ENCODE measurements at regions not wholly inside any gene's neighbourhood (a gene's known extent, or its start where the extent isn't known, plus 50 kb on each side); places are given as distances from the start of the nearest gene placed in this dataset.

GRCh38 chr5:56291079-56291643 is 58.0 kb upstream of the ANKRD55 start (continued):
- TF ChIP-seq IRF3 (IDR thresholded peaks at IDR 0.05; ENCODE audit: low read depth, low read length) (no peak), EZH2phosphoT487 (IDR thresholded peaks at IDR 0.05; ENCODE audit: borderline replicate concordance, low read depth) (no peak)

- H3K79me2 ChIP-seq (ENCODE audit: insufficient read depth), result no peaks in the 10 kb centered on the region
- no peak overlapping the region for H3K4me3 ChIP-seq (ENCODE audit: low read depth in 2 of 2, low read length in 1 of 2)
- 79% methylated on average over 4 of the region's 4 CpGs for WGBS (ENCODE audit: low lambda C conversion rate)
- no peak for DNase-seq
- H2AFZ ChIP-seq (ENCODE audit: low read depth), result no peak overlapping the region
- H3F3A ChIP-seq (replicated peaks; ENCODE audit: insufficient read depth), result peaks cover 13% of the 10 kb centered on the region
- H3K27ac ChIP-seq (ENCODE audit: low read depth in 2 of 2, low read length in 1 of 2), result peak overlapping the region in 1 of 2 experiments; percentile 9; a peak in 1 of 4 replicates
- no peaks in the 10 kb centered on the region for H3K9me3 ChIP-seq
- peaks cover 9 to 18% of the 10 kb centered on the region in 2 experiments for H3K4me1 ChIP-seq (ENCODE audit: control insufficient read depth in 1 of 2, insufficient read depth in 2 of 2, low read depth in 1 of 2, low read length in 1 of 2)
- H4K20me1 ChIP-seq (ENCODE audit: insufficient read depth), result no peaks in the 10 kb centered on the region
- CTCF ChIA-PET, result interaction anchor here (1.9 to 2.6 kb wide), 5 partner anchors 13 to 547 kb away, joined by 5 to 19 read pairs (median 6); no protein-coding TSS in a partner anchor
- H3K9me2 ChIP-seq, result no peaks in the 10 kb centered on the region
- H3K27me3 ChIP-seq (ENCODE audit: insufficient read depth), result no peaks in the 10 kb centered on the region
- no peaks in the 10 kb centered on the region for H3K36me3 ChIP-seq (replicated peaks in 1 of 2; ENCODE audit: control insufficient read depth in 1 of 2, insufficient read depth in 2 of 2, low read length in 1 of 2)
- no peak overlapping the region for H3K9ac ChIP-seq
- TF ChIP-seq IRF3 (IDR thresholded peaks at IDR 0.05; ENCODE audit: low read depth, low read length), result no peak
- no peak for TF ChIP-seq TCF12 (IDR thresholded peaks at IDR 0.05)
- TF ChIP-seq FOXM1 (IDR thresholded peaks at IDR 0.05; ENCODE audit: low read depth), result no peak
- TF ChIP-seq NFIC (IDR thresholded peaks at IDR 0.05; ENCODE audit: borderline replicate concordance), result no peak
- TF ChIP-seq RCOR1 (IDR thresholded peaks at IDR 0.05; ENCODE audit: low read length), result no peak
- TF ChIP-seq NRF1 (IDR thresholded peaks at IDR 0.05; ENCODE audit: low read depth, low read length), result no peak
- no peak for TF ChIP-seq JUND (IDR thresholded peaks at IDR 0.05)
- no peak for TF ChIP-seq RFX5 (IDR thresholded peaks at IDR 0.05; ENCODE audit: low read length)
- no peak for TF ChIP-seq FOSL2 (IDR thresholded peaks at IDR 0.05; ENCODE audit: borderline replicate concordance, low read depth)
- TF ChIP-seq MXI1 (IDR thresholded peaks at IDR 0.05; ENCODE audit: low read depth, low read length), result no peak
- POLR2A ChIA-PET, result no interaction called here
- H3K4me2 ChIP-seq, result no peak overlapping the region
Observed at GRCh38 chr5:56290378-56291078, 57.4 kb upstream of the ANKRD55 start.

- H3K9ac ChIP-seq, result no peak overlapping the region
Observed at GRCh38 chr5:56289602-56289987, 56.5 kb upstream of the ANKRD55 start.

More at GRCh38 chr5:56289602-56289987, 56.5 kb upstream of the ANKRD55 start:
- no peak overlapping the region for H2AFZ ChIP-seq (ENCODE audit: low read depth)
- H3K4me3 ChIP-seq (ENCODE audit: low read depth in 2 of 2, low read length in 1 of 2), result no peak overlapping the region
- H3F3A ChIP-seq (replicated peaks; ENCODE audit: insufficient read depth), result peaks cover 15% of the 10 kb centered on the region
- peaks cover 9 to 20% of the 10 kb centered on the region in 2 experiments for H3K4me1 ChIP-seq (ENCODE audit: control insufficient read depth in 1 of 2, insufficient read depth in 2 of 2, low read depth in 1 of 2, low read length in 1 of 2)
- no peaks in the 10 kb centered on the region for H3K79me2 ChIP-seq (ENCODE audit: insufficient read depth)
- CTCF ChIA-PET, result interaction anchor here (1.3 to 2.6 kb wide), 4 partner anchors 15 to 548 kb away, joined by 4 to 6 read pairs (median 6); no protein-coding TSS in a partner anchor
- TF ChIP-seq FOXM1 (IDR thresholded peaks at IDR 0.05; ENCODE audit: low read depth) (no peak), FOXJ3 (CRISPR knock-in tag; IDR thresholded peaks at IDR 0.05) (no peak), POLR2AphosphoS5 (IDR thresholded peaks at IDR 0.05; ENCODE audit: low read depth, low read length) (no peak), EZH2phosphoT487 (IDR thresholded peaks at IDR 0.05; ENCODE audit: borderline replicate concordance, low read depth) (no peak), IRF3 (IDR thresholded peaks at IDR 0.05; ENCODE audit: low read depth, low read length) (no peak), TCF12 (IDR thresholded peaks at IDR 0.05) (no peak), TEAD4 (IDR thresholded peaks at IDR 0.05; ENCODE audit: borderline replicate concordance, insufficient read depth) (no peak), GABPA (IDR thresholded peaks at IDR 0.05; ENCODE audit: low read depth) (no peak), RAD21 (IDR thresholded peaks at IDR 0.05; ENCODE audit: low read length) (no peak), RFX5 (IDR thresholded peaks at IDR 0.05; ENCODE audit: low read length) (no peak), RCOR1 (IDR thresholded peaks at IDR 0.05; ENCODE audit: low read length) (no peak), RXRA (IDR thresholded peaks at IDR 0.05; ENCODE audit: borderline replicate concordance, low read depth) (no peak), MXI1 (IDR thresholded peaks at IDR 0.05; ENCODE audit: low read depth, low read length) (no peak), CTCF (IDR thresholded peaks at IDR 0.05) (no peak)
- no peaks in the 10 kb centered on the region for H3K36me3 ChIP-seq (replicated peaks in 1 of 2; ENCODE audit: control insufficient read depth in 1 of 2, insufficient read depth in 2 of 2, low read length in 1 of 2)
- no peak overlapping the region for H3K4me2 ChIP-seq
- no peaks in the 10 kb centered on the region for H3K9me3 ChIP-seq
- H3K27me3 ChIP-seq (ENCODE audit: insufficient read depth), result no peaks in the 10 kb centered on the region
- POLR2A ChIA-PET, result no interaction called here
- H3K27ac ChIP-seq (ENCODE audit: low read depth in 2 of 2, low read length in 1 of 2), result peak overlapping the region in 1 of 2 experiments; percentile 50; a peak in 1 of 4 replicates
- H4K20me1 ChIP-seq (ENCODE audit: insufficient read depth), result no peaks in the 10 kb centered on the region
- no peaks in the 10 kb centered on the region for H3K9me2 ChIP-seq
- DNase-seq, result no peak
